ENCODE measurements at regions not wholly inside any gene's neighbourhood (a gene's known extent, or its start where the extent isn't known, plus 50 kb on each side); places are given as distances from the start of the nearest gene placed in this dataset.
A peak's percentile ranks its signal among the peaks of the same experiment; 100 is the strongest.

- POLR2A ChIA-PET, result no interaction called here
- Histone ChIP-seq H3K4me1 (replicated peaks in 1 of 2; ENCODE audit: control insufficient read depth in 2 of 2, insufficient read depth in 2 of 2, low read length in 2 of 2) (no peaks in the 10 kb centered on the region), H3K27me3 (ENCODE audit: control insufficient read depth in 2 of 2, insufficient read depth in 2 of 2, low read length in 2 of 2) (no peaks in the 10 kb centered on the region), H3K36me3 (ENCODE audit: control insufficient read depth, insufficient read depth, low read length) (no peaks in the 10 kb centered on the region), H3K4me3 (no peak overlapping the region), H3K9me3 (replicated peaks; ENCODE audit: control insufficient read depth, insufficient read depth, low read depth, low read length) (peaks cover 2% of the 10 kb centered on the region; the same call in 1 of the 2 replicates), H3K79me2 (ENCODE audit: control insufficient read depth, insufficient read depth, low read length) (no peaks in the 10 kb centered on the region), H3K9ac (ENCODE audit: insufficient read depth in 1 of 2, low read depth in 2 of 2, low read length in 2 of 2) (no peak overlapping the region), H3K9me1 (ENCODE audit: control insufficient read depth, insufficient read depth, low read length) (no peaks in the 10 kb centered on the region), H3K4me2 (ENCODE audit: insufficient read depth, low read length) (no peak overlapping the region), H3K27ac (ENCODE audit: extremely low read depth, low read depth, low read length) (no peak overlapping the region), H4K20me1 (replicated peaks; ENCODE audit: control insufficient read depth, insufficient read depth, low read length) (no peaks in the 10 kb centered on the region), H2AFZ (ENCODE audit: low read depth, low read length) (no peak overlapping the region)
- intact Hi-C loops (cut with micrococcal nuclease), result no loop called here
- 0% methylated on average over 5 of the region's 5 CpGs for WGBS (ENCODE audit: insufficient coverage, low coverage, missing lambda C conversion rate)
- DNase-seq (ENCODE audit: extremely low read depth in 1 of 4, low spot score in 3 of 4) (no peak), FAIRE-seq (no peak), ATAC-seq (no peak)
- CTCF ChIA-PET (ENCODE audit: low intra/inter-chr PET ratio), result no interaction called here
- no peak for TF ChIP-seq SRSF1 (IDR thresholded peaks at IDR 0.05; ENCODE audit: low read depth, low read length)
- TF ChIP-seq HNRNPLL (IDR thresholded peaks at IDR 0.05; ENCODE audit: low read depth, low read length, poor library complexity, severe bottlenecking), result no peak
- TF ChIP-seq, protein P1, sequence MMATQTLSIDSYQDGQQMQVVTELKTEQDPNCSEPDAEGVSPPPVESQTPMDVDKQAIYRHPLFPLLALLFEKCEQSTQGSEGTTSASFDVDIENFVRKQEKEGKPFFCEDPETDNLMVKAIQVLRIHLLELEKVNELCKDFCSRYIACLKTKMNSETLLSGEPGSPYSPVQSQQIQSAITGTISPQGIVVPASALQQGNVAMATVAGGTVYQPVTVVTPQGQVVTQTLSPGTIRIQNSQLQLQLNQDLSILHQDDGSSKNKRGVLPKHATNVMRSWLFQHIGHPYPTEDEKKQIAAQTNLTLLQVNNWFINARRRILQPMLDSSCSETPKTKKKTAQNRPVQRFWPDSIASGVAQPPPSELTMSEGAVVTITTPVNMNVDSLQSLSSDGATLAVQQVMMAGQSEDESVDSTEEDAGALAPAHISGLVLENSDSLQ (IDR thresholded peaks at IDR 0.05), result no peak
- peak; percentile 86 for TF ChIP-seq TFE3 (CRISPR knock-in tag; IDR thresholded peaks at IDR 0.05)
- no peak for TF ChIP-seq FOXK2 (conservative IDR thresholded peaks at IDR 0.05 in 1 of 2, IDR thresholded peaks at IDR 0.05 in 1 of 2; ENCODE audit: low read depth in 2 of 2)
- no peak for TF ChIP-seq NR1H2 (CRISPR knock-in tag; IDR thresholded peaks at IDR 0.05)
- no peak for TF ChIP-seq ZC3H8 (IDR thresholded peaks at IDR 0.05)
- TF ChIP-seq, protein P2, sequence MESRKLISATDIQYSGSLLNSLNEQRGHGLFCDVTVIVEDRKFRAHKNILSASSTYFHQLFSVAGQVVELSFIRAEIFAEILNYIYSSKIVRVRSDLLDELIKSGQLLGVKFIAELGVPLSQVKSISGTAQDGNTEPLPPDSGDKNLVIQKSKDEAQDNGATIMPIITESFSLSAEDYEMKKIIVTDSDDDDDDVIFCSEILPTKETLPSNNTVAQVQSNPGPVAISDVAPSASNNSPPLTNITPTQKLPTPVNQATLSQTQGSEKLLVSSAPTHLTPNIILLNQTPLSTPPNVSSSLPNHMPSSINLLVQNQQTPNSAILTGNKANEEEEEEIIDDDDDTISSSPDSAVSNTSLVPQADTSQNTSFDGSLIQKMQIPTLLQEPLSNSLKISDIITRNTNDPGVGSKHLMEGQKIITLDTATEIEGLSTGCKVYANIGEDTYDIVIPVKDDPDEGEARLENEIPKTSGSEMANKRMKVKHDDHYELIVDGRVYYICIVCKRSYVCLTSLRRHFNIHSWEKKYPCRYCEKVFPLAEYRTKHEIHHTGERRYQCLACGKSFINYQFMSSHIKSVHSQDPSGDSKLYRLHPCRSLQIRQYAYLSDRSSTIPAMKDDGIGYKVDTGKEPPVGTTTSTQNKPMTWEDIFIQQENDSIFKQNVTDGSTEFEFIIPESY (CRISPR knock-in tag; IDR thresholded peaks at IDR 0.05), result no peak
- no TSS peak for BruUV-seq (replicated peaks)
- in situ Hi-C loops (cut with MboI), result no loop called here
Observed at GRCh38 chr2:13103778-13104493, 387.2 kb downstream of the TRIB2 start.
